Left colon (tissue), 2 donors: ENCODE measurements at regions not wholly inside any gene's neighbourhood (a gene's known extent, or its start where the extent isn't known, plus 50 kb on each side); places are given as distances from the start of the nearest gene placed in this dataset.
A peak's percentile ranks its signal among the peaks of the same experiment; 100 is the strongest.
"Not testable (repeated sequence)": the region's sequence is repeated elsewhere in the genome, so short reads cannot be mapped to it uniquely, and the experiment has no call there.

ENCODE experiments used
- ATAC-seq: fragments of 200-7000 bp; cut with Tn5 transposase; one replicate; pipeline ENCODE4 v1.9.1; 2020; ENCODE audit warnings: mild to moderate bottlenecking, moderate library complexity
- DNase-seq, 2 donors: peaks; one replicate each; pipeline ENCODE4 v3.0.0-alpha.2; 2020
- intact Hi-C, 2 donors: fragments of 100-400 bp; cut with DNase I in 1 of 2; cut with micrococcal nuclease in 1 of 2; formaldehyde crosslinking; loops; one replicate each; pipeline versions ENCODE4 v1.11.2 to v1.14.0; 2022; cut with DNase I, micrococcal nuclease
- donor health status: DM: no; HTN: no; CAD: no.
- donor health status: DM: yes; HTN: yes; CAD: no.

DNA sequence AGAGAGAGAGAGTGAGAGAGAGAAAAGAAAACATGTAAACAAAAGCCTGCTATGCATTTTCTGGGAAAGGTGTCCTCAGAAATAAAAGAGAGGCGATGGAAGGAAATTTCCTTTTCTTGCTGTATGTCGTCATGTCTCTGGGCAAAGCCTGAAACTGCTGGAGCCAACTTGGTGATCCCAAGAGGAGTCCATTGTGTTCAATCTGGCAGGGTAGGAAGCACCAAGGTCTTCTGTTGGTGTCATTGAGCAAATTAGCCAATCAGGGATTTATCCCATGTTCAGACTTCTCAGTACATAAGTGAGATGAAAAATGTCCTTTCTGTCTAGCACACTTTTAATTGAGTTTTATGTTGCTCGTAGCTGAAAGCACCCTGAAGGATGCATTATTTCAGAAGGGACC lies 260.0 kb upstream of the KAZN start:
- ATAC-seq (no peak), DNase-seq (no peak)
- intact Hi-C loops: no loop called here

DNA sequence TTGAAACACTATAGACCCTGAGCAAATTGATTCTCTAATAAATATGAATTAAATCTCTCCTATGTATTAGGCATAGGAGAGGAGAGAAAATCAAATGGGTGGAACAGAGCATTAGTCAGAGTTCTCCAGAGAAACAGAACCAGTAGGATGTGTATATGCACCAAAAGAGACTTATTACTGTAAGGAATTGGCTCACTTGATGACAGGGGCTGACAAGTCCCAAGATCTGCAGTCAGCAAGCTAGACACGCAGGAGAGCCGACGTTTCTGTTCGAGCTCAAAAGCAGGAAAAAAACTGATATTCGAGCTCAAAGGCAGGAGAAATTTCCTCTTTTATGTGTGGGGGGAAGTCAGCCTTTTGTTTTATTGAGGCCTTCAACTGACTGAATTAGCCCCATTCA lies 259.2 kb upstream of the KAZN start:
- intact Hi-C loops: no loop called here
- DNase-seq: no peak
- no peak for ATAC-seq

DNA sequence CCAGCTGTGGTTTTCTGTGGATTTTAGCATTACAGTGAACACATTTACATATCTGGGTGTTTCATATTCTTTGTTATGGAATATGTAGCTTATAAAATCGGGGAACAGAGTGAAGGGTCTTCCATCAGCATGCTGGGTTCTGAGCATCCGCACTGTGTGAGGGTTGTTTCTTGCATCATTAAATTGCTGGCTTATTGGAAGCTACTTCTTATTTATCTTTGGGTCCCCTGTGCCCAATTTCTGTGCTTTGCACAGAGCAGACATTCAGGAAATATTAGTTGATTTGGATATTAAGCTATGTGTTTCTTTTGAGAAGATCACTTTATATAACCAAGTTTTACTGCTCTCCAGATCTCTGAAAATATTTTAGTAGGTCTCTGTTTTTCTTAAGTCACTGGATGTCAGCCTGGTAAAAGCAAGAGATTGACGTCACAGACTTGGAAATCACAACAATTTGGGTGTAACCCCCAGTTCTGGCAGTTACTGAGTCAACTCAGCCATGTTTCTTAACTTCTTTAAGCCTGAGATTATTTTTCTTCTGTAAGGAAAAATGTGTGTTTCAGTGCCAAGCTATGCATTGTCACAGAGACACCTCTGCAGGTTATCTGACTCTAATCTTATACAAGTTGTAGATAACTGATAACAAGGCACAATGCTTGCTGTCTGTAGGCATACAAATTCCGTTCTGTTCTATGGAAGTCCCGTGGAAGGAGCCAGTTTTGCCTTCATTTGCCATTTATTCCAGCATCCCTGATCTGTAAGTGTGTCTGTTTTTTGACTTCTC lies 258.3 kb upstream of the KAZN start:
- intact Hi-C loops: no loop called here
- DNase-seq (no peak), ATAC-seq (no peak)

DNA sequence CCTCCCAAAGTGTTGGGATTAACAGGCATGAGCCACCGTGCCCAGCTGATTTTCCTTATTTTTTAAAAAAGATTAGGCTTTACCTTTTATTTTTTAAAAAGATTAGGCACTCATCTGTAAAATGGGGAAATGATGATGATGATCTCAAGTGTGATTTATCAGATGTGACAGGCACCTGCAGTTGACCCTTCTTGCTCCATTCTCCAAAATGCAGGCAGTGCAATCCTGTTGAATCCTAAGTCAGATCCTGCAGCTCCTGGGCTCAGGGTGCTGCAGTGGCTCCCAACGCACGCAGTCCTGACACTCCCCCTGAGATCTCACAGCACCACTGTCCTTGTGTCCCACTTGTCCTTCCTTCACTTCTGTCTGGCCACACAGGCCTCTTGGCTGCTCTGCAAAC lies 257.3 kb upstream of the KAZN start:
- no peak for ATAC-seq
- intact Hi-C loops: no loop called here
- no peak for DNase-seq

DNA sequence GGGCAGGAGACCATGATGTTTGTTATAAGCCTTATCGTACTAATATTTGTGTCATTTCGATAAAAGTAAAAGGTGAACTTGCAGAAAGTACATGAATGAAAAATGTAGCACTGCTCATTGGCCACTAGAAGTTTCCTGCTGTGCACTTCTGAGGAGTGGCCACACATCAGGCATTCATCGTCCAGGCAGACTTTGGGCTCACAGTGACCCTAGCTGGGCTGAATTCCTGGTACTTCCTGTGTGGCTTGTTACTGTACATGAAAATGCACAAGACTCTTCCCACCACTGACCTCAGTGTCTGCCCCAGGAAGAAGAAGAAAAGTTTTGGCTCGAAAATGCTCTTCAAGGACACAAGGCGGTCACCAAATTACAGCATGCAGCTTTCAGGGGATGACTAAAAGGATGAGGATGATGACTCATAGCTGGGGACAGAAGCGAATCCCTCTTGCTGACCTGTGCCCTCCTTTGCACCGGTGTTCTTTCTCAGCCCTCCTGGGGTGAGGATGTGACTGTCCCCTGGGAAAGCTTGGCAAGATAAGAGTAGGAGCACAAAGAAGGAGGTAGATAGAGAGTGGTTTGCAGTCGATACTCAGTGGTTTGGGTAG lies 252.4 kb upstream of the KAZN start:
- no peak for ATAC-seq
- intact Hi-C loops: no loop called here

DNA sequence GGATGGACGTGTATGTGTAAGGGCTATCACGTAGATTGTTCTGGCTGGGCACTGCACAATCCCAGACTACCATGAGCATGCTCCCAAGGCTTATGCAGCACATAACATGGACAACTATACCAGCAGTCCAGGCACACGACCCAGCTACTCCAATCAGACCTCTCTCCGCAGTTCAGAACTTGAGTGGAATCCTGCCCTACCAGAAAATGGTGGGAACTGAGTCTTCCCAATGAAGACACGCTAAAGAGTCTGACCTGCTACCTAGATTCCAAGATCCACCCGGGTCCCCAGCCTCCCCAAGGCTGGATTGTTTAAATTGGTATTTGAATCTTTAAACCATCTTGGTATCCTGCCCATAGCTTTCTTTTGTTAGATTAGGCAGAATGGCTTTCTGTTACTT lies 251.3 kb upstream of the KAZN start:
- no peak for ATAC-seq
- no peak for DNase-seq
- intact Hi-C loops: no loop called here

More for the DNA sequence above, 252.4 kb upstream of the KAZN start:
- DNase-seq: no peak

DNA sequence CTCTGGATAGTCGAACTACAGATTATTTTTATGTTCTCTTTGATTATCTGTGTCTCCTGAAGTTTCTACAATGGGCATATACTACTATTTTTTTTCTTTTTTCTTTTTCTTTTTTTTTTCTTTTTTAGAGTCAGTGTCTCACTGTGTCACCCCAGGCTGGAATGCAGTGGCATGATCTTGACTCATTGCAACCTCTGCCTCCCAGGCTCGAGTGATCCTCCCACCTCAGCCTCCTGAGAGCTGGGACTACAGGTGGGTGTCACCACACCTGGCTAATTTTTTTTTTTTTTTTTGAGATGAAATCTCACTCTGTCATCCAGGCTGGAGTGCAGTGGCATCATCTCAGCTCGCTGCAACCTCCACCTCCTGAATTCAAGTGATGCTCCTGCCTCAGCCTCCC lies 250.7 kb upstream of the KAZN start:
- no peak for DNase-seq
- ATAC-seq: no peak
- intact Hi-C loops: no loop called here

DNA sequence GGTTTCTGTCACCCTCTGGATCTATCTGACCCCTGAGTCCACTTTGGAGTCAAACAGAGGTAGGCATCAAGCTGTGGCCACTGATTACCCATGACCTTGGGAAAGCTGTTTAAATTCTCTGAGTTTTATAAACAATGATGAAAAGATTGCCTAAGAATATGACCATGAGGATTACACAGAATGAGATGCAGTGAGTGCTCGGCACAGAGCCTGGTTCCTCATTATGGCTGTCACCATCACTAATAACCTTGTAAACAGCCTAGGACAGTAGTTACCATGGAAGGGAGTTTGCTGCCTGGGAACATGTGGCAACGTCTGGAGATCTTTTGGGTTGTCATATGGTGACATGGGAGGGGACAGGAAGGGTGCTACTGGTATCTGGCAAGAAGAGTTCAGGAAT lies 248.3 kb upstream of the KAZN start:
- DNase-seq (peak in 1 of 2 donors; percentile 31), ATAC-seq (no peak)

DNA sequence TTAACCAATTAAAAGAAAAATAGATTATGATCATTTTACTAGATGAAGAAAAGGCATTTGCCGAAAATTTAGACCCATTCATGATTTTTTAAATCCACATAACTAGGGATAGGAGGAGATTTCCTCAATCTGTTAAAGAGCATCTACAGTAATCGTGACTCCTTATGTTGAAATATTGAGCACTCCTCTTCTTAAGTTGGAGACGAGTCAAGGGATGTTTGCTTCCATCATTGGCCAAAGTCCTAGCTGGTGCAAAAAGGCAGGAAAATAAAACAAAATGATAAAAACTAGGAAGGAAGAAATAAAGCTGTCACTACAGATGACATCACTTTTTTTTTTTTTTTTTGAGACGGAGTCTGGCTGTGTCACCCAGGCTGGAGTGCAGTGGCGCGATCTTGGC lies 245.6 kb upstream of the KAZN start:
- ATAC-seq (no peak), DNase-seq (no peak)
- intact Hi-C loops: no loop called here

More for the DNA sequence above, 248.3 kb upstream of the KAZN start:
- intact Hi-C loops: no loop called here

DNA sequence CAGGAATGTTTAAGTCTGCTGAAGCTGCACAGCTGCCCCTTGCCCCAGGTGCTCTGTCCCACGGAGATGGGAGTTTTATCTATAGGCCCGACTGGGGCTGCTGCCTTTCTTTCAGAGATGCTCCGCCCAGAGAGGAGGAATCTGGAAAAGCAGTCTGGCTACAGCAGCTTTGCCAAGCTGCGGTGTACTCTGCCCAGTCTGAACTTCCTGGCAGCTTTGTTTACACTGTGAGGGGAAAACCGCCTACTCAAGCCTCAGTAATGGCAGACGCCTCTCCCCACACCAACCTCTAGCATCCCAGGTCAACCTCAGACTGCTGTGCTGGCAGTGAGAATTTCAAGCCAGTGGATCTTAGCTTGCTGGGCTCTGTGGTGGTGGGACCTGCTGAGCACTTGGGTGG lies 237.5 kb upstream of the KAZN start:
- ATAC-seq (peak; percentile 77), DNase-seq (peak; percentile 32 to 37)
- intact Hi-C loops: not testable (repeated sequence)

DNA sequence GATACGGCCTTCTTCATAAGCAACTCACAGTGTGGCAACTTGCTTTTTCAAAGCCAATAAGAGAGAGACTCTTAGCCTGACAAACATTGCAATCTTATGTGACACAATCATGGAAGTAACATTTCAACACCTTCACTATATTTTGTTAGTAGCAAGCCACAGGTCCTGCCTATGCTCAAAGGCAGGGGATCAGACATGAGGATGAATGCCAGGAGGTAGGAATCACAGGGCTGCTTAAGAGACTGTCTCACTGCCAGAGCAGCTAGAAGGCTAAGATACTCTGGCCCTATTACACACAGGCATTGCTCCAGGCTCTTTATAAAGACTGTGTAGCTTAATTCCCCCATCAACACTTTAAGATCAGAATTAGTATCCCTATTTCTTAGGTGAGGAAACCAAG lies 236.2 kb upstream of the KAZN start:
- DNase-seq: no peak
- intact Hi-C loops: no loop called here

DNA sequence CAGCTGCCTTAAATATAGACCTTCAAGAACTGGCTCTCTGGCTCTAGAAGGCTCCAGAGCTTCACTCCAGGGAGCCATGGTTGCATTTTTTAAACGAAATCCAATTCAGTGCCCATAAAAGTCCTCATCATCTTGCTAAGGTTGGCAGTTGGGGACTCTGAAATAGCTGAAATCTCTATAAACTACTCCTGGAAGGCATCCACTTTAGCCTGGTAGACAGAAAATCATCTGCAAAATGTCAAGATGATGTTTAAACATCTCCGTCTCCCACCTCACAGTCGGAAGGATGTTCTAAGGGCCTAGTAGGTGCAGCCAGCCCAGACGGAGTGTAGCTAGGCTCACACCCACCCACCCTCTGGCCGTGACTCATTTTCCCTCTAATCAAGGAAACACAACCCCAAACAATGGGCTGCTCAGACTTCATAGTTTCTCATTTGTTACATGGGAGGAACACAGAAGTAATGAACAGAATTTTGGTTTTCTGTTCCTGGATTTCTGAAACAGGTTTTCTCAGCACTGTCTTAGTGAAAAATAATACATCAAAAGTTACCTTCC lies 235.4 kb upstream of the KAZN start:
- DNase-seq: no peak
- ATAC-seq: no peak
- intact Hi-C loops: no loop called here

More for the DNA sequence above, 236.2 kb upstream of the KAZN start:
- no peak for ATAC-seq

DNA sequence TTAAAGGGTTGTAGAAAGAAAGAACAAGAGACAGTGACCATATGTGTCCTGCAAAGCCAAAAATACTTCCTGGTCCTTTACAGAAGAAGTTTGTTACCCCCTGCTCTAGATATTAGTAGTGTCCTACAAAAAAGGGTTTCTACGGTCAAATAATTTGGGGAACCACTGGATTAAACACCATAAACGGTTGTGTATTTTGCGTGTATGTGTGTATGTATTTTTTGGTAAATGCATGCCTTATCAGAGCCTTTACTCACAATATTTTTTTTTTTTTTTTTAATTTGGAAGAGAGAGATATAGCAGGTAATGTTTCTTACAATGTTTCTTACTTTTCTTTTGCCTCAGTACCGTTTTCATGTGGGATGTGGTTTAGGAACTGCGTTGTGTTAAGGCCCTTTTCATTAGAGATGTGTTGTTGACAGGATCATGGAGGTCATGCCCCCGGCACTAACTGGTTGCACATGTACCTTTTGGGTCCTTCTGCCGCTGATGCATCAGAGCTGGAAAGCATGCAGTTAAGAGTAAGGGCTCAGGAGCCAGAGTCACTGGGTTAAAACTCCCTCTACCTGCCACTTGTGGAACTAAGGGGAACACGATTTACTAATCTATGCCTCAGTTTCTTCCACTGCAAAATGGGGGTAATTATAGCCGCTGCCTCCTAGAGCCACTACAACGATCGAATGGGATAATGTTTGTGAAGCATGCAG lies 234.6 kb upstream of the KAZN start:
- intact Hi-C loops: no loop called here

DNA sequence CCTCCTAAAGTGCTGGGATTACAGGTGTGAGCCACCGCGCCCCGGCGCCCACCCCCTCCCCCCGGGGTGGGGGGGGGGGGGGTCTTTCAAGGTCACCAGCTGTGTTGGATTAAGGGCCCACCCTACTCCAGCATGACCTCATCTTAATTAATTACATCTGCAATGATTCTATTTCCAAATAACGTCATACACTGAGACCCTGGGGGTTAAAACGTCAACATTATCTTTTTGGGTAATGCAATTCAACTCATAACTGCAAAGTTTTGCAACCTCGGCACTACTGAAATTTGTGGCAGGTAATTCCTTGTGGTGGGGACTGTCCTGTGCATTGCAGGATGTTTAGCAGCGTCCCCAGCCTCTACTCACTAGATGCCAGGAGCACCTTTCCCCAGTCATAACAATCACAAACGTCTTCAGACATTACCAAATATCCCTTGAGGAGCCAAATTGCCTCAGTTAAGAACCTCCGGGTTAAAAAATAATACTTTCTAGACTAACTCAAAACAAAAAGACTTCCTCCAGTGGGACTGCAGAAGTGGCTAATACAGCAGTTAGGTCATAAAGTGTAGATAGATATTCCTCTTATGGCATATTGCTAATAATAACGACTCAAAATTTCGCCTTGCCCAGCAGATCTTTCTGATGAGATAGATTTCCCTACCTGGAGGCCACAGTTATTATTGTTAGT lies 233.0 kb upstream of the KAZN start:
- ATAC-seq (no peak), DNase-seq (no peak)
- intact Hi-C loops: no loop called here

More for the DNA sequence above, 234.6 kb upstream of the KAZN start:
- no peak for DNase-seq
- no peak for ATAC-seq

DNA sequence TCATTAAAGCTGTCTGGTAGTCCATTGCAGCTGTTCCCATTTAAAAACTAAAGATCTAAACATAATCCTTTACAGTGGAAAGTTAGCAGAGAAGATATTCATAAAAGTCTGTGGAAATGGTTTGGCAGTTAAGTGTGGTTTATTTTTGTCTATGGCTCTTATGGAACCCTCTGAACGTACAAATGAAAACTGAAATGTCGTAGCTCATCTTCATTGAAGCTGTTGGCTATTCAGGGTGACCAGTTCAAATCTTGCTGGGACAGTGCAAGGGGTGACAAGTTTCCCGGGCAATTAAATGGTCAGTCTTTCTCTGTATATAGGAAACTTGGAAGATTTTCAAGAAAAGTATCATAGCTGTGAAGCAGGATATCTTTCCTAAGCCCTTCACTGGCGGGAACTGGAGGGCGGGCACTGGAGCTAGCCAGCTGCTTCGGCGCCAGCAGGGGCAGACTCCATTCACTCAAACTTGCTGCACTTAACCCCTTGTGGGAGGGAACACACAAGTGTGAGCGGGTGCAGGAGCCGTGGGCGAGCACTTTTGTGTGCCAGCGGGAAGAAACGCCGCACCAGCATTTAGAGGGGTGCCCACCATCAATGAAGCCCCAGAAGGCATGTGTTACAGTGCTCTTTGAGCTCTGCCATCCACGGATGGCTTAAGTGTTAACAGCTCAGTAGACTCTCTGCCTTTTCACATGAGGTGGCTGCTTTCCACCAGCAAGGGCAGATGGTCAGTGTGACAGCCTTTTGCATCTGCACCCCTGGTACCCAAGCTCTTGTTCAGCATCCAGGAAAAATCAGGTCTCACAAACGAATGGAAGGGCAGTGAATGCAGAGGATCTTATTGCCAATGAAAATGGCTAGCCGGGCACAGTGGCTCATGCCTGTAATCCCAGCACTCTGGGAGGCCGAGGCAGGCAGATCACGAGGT lies 232.1 kb upstream of the KAZN start:
- DNase-seq: no peak
- intact Hi-C loops: no loop called here
- ATAC-seq: no peak

DNA sequence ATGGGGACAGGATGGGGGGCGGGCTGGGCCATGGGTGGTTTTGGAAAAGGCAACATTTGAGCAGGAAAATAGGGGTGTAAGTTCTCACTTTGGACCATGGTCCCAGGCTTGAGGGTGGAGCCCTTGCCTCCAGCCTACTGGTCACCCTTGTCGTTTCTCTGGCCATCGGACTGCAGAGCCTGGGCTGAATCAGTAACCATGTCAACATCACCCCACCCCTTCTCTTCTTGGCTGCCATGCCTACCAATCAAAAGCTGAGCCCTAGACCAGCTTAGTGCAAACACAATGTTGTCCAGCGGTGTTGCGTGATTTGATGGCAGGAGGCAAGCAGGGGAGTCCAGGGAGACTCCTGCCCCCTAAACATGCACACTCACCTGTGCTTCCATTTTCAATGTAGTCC lies 231.0 kb upstream of the KAZN start:
- intact Hi-C loops: no loop called here
- DNase-seq (no peak), ATAC-seq (no peak)

DNA sequence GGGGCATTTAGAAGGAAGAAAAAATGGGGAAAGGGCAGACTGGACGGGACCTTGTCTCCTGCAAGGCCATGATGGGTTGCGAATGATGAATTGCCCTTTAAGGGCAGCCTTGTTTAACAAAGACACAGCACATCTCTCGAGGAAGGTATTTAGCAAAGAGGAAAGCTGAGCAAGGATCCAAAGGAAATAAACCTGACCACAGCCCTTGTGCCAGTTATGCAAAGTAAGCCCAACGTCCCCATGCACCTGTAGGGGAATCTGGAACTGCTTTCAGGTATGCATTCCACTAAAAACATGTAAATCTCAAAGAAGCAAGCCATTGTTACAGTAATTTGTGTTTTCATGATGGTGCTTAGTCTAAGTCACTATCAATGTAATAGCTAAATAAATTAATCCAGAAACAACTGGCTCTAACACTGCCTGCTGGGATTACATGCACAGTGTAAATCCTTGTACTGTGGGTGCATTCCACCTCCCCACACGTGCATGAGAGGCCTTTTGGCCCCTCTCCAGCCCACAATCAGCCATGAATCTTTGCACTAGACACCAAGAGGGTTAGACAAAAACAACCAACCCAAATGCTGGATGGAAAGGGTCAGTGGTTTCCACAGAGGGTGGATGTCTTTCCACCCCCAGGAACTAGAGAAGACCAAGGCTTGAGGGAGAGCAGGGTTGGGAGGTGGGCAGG lies 228.8 kb upstream of the KAZN start:
- ATAC-seq (no peak), DNase-seq (no peak)
- intact Hi-C loops: no loop called here
